Fibroblast of villous mesenchyme (primary cell): ENCODE measurements at regions not wholly inside any gene's neighbourhood (a gene's known extent, or its start where the extent isn't known, plus 50 kb on each side); places are given as distances from the start of the nearest gene placed in this dataset.

Experiments used
- DNase-seq: peaks from one replicate; pipeline ENCODE4 v3.0.0-alpha.2; 2010; ENCODE audit warnings: low read depth
- H3K4me3 ChIP-seq: 2 replicates; pipeline ENCODE4 v1.5.1; 2011; ENCODE audit warnings: low read depth, mild to moderate bottlenecking, low read length
- TF ChIP-seq, protein P1 (sequence below): IDR thresholded peaks from 2 replicates; pipeline ENCODE4 v1.5.1; 2012; ENCODE audit warnings: low read depth, mild to moderate bottlenecking, low read length; ENCODE audit not compliant: insufficient read depth

DNA sequence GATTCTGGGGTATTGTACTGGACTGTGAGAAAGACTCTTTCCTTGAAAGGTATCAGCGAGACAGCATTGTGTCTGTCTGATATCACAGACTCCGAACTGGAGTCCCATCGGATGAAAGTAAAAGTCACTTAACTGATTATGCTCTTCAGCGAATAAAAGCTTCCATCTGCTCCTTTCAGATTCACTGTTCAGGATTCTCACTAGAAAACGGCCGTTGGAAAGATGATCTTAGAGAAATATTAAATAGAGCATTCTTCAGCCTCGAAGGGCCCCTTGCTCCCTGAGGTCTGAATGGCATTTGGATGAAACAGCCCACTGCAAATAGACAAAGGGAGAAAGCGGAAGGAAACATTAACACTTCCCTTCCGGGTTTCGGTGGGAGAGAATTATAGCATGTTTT, 416.2 kb upstream of the PRKX start:
- TF ChIP-seq, protein P1, sequence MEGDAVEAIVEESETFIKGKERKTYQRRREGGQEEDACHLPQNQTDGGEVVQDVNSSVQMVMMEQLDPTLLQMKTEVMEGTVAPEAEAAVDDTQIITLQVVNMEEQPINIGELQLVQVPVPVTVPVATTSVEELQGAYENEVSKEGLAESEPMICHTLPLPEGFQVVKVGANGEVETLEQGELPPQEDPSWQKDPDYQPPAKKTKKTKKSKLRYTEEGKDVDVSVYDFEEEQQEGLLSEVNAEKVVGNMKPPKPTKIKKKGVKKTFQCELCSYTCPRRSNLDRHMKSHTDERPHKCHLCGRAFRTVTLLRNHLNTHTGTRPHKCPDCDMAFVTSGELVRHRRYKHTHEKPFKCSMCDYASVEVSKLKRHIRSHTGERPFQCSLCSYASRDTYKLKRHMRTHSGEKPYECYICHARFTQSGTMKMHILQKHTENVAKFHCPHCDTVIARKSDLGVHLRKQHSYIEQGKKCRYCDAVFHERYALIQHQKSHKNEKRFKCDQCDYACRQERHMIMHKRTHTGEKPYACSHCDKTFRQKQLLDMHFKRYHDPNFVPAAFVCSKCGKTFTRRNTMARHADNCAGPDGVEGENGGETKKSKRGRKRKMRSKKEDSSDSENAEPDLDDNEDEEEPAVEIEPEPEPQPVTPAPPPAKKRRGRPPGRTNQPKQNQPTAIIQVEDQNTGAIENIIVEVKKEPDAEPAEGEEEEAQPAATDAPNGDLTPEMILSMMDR, result no peak
- no peak for DNase-seq
- no peak overlapping the region for H3K4me3 ChIP-seq

DNA sequence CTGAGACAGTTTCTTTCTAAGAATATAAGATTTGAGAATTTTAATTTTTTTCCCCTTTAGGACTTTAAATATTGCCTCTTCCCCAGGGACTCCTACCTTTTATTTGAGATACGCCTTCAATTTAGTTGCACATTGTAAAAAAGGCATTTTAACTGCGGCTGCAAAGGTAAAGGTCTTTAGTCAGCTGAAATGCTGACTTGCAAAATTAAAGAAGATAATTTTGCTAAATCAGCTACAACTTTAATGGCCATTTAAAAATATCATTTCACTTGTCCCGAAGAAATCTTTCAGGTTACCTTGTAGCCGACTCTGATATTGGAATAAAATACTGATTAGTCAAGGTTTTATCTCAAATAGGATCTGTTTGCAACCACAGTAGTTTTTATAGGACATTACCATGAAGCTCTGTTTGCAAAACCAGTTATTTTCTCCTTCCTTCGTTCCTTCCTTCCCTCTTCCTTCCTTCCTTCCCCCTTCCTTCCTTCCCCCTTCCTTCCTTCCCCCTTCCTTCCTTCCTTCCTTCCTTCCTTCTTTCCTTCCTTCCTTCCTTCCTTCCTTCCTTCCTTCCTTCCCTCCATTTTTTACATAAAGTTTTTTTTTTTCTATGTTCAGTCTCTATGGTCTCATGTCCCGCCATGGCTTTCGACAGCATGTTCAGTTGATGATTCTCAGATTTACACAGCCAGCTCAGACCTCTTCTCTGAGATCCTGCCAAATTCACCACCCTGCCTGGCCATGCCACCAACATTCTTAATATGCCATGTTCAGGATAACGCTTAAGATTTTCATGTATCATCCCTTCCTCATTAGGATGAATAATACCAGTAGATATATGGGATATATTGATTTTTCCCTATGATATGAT, 405.4 kb upstream of the PRKX start:
- no peak for DNase-seq
- TF ChIP-seq, protein P1, result no peak
- no peak overlapping the region for H3K4me3 ChIP-seq

DNA sequence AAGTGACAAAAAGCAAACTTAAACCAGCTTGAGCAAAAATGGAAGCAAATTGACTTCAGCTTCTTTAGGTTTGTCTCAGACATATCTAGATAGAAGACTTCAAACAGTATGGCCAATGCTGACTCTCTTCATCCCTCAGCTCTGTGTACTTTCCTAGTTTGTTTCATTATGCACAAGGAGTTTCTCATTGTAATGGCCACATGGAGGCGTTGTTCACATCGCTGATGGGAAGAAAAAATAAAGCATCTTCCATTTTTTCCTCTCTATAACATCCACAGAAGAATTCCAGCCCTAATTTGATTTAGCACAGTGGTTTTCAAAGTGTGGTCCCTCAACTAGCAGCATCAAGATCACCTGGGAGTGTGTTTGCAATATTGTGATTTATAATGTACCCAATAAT, 397.5 kb upstream of the PRKX start:
- no peak for DNase-seq
- TF ChIP-seq, protein P1, result no peak
- no peak overlapping the region for H3K4me3 ChIP-seq

DNA sequence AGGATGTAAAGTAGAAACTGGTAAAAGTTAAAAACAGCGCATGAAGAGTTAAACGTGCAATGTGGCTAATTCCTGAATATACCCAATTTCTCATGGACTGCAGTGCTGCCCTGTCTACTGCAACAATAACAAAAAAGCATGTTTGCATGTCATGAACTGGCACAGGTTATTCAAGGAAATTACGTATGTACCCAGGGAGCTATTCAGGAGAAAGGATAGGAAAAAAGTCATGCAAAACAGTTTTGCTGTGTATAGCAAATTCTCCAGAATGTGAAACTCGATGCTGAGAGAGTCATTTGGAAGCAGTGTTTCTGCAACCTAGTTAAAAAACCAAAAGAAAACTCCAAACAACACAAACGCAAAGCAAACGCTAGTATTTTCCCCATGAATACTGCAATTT, 381.5 kb upstream of the PRKX start:
- H3K4me3 ChIP-seq, result no peak overlapping the region
- DNase-seq, result no peak
- TF ChIP-seq, protein P1, result no peak

DNA sequence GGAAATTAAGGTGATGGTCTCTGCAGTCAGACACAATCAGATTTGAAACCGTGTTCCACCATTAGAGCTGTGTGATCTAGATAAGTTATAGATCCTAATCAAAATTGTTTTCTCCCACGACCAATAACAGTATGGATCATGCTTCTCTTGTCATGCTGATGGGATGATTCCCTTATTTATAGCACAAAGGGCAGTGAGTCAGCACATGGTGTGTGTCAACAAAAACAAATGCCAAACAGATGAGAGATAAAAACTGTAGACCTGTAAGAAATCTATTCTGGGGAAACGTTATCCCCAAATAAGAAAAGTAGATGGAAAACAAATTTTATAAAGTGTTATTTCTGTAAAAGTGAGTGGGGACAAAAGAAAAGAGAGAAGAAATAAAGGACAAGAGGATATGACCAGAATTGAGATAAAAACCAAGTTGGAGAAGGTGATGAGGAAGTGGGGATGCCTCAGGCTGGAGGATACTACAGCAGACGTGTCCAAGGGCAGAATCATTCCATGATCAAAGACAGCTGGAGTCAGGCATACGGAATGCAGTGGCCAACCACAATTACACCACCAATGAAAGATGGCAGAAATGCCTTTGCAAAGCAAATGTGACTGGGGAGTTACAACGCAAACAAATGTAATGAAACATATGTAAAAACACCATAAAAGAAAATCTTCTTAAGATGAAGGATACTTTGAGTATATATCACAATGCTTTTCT, 377.8 kb upstream of the PRKX start:
- no peak for DNase-seq
- TF ChIP-seq, protein P1, result no peak
- no peak overlapping the region for H3K4me3 ChIP-seq

DNA sequence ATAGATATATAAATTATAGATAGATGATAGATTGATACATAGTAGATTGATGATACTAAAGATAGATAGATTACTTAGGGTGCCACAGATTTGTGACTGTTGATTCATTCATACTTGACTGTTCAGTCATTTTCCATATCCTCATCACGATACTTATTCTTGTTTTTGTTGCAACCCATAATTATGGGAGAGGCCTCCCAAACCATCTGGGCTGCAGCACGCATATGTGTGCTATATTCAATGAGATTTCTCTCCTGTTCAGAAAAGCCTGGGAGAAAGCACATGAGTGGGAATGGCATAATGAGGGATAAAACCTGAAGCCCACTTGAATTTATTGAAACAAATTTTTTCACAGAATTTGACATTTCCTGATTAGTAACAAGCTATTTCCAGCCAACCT, 346.4 kb upstream of the PRKX start:
- no peak overlapping the region for H3K4me3 ChIP-seq
- TF ChIP-seq, protein P1, result no peak
- no peak for DNase-seq
